ENCODE measurements at regions not wholly inside any gene's neighbourhood (a gene's known extent, or its start where the extent isn't known, plus 50 kb on each side); places are given as distances from the start of the nearest gene placed in this dataset.

GRCh38 chr4:41476310-41476885 lies 61.6 kb upstream of the LIMCH1 start:
- TF ChIP-seq, protein P1, sequence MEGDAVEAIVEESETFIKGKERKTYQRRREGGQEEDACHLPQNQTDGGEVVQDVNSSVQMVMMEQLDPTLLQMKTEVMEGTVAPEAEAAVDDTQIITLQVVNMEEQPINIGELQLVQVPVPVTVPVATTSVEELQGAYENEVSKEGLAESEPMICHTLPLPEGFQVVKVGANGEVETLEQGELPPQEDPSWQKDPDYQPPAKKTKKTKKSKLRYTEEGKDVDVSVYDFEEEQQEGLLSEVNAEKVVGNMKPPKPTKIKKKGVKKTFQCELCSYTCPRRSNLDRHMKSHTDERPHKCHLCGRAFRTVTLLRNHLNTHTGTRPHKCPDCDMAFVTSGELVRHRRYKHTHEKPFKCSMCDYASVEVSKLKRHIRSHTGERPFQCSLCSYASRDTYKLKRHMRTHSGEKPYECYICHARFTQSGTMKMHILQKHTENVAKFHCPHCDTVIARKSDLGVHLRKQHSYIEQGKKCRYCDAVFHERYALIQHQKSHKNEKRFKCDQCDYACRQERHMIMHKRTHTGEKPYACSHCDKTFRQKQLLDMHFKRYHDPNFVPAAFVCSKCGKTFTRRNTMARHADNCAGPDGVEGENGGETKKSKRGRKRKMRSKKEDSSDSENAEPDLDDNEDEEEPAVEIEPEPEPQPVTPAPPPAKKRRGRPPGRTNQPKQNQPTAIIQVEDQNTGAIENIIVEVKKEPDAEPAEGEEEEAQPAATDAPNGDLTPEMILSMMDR (conservative IDR thresholded peaks at IDR 0.05; ENCODE audit: low read depth in 2 of 2), result no peak
- TF ChIP-seq ZNF114 (CRISPR knock-in tag; IDR thresholded peaks at IDR 0.05) (no peak), EZH2 (IDR thresholded peaks at IDR 0.05; ENCODE audit: low read depth, unreplicated experiment) (no peak), EZH2phosphoT487 (IDR thresholded peaks at IDR 0.05; ENCODE audit: unreplicated experiment) (no peak)
